ENCODE measurements at regions not wholly inside any gene's neighbourhood (a gene's known extent, or its start where the extent isn't known, plus 50 kb on each side); places are given as distances from the start of the nearest gene placed in this dataset.

GRCh38 chr1:220971221-220971620, 92.0 kb downstream of the HLX start:
- Histone ChIP-seq H4K20me1 (ENCODE audit: insufficient read depth) (no peaks in the 10 kb centered on the region), H3K4me1 (ENCODE audit: insufficient read depth) (peaks cover 11% of the 10 kb centered on the region; the same call in 1 of the 2 replicates), H3K36me3 (ENCODE audit: low read depth) (no peaks in the 10 kb centered on the region), H3K9ac (no peak overlapping the region), H3K79me2 (ENCODE audit: insufficient read depth) (no peaks in the 10 kb centered on the region), H3K9me2 (ENCODE audit: insufficient read depth) (no peaks in the 10 kb centered on the region), H3K9me3 (ENCODE audit: low read depth) (no peaks in the 10 kb centered on the region), H3K27ac (no peak overlapping the region), H3K4me2 (ENCODE audit: unreplicated experiment) (no peak overlapping the region), H3K4me3 (no peak overlapping the region), H3K27me3 (replicated peaks; ENCODE audit: insufficient read depth) (no peaks in the 10 kb centered on the region), H3F3A (ENCODE audit: insufficient read depth) (no peaks in the 10 kb centered on the region), H2AFZ (no peak overlapping the region)
- no peak for DNase-seq
- TF ChIP-seq EZH2 (IDR thresholded peaks at IDR 0.05; ENCODE audit: insufficient read depth, poor library complexity, severe bottlenecking) (no peak), EZH2phosphoT487 (IDR thresholded peaks at IDR 0.05; ENCODE audit: insufficient read depth, low read depth) (no peak)
- in situ Hi-C loops (cut with MboI): no loop called here
- WGBS, 2 experiments (ENCODE audit: low coverage in 1 of 2, low lambda C conversion rate in 2 of 2, missing lambda C conversion rate in 2 of 2): 93 to 96% methylated on average over 5 of the region's 5 CpGs

GRCh38 chr1:220974431-220974830, 95.2 kb downstream of the HLX start:
- H3K9me2 ChIP-seq (ENCODE audit: insufficient read depth): no peaks in the 10 kb centered on the region
- WGBS, 2 experiments (ENCODE audit: low coverage in 1 of 2, low lambda C conversion rate in 2 of 2, missing lambda C conversion rate in 2 of 2): 56 to 57% methylated on average over 1 of the region's 1 CpG
- no peak overlapping the region for H2AFZ ChIP-seq
- no peaks in the 10 kb centered on the region for H3K27me3 ChIP-seq (replicated peaks; ENCODE audit: insufficient read depth)
- TF ChIP-seq EZH2 (IDR thresholded peaks at IDR 0.05; ENCODE audit: insufficient read depth, poor library complexity, severe bottlenecking): no peak
- TF ChIP-seq EZH2phosphoT487 (IDR thresholded peaks at IDR 0.05; ENCODE audit: insufficient read depth, low read depth): no peak
- no peak overlapping the region for H3K4me2 ChIP-seq (ENCODE audit: unreplicated experiment)
- H3K27ac ChIP-seq: no peak overlapping the region
- in situ Hi-C loops (cut with MboI): no loop called here
- H3K36me3 ChIP-seq (ENCODE audit: low read depth): no peaks in the 10 kb centered on the region
- no peak for DNase-seq
- H3K9ac ChIP-seq: no peak overlapping the region
- no peaks in the 10 kb centered on the region for H3K9me3 ChIP-seq (ENCODE audit: low read depth)
- H3K4me1 ChIP-seq (ENCODE audit: insufficient read depth): no peaks in the 10 kb centered on the region
- no peaks in the 10 kb centered on the region for H3F3A ChIP-seq (ENCODE audit: insufficient read depth)
- H3K79me2 ChIP-seq (ENCODE audit: insufficient read depth): no peaks in the 10 kb centered on the region
- no peak overlapping the region for H3K4me3 ChIP-seq
- H4K20me1 ChIP-seq (ENCODE audit: insufficient read depth): no peaks in the 10 kb centered on the region

- Histone ChIP-seq H3K9me2 (ENCODE audit: insufficient read depth) (no peaks in the 10 kb centered on the region), H3K4me3 (no peak overlapping the region), H3K79me2 (ENCODE audit: insufficient read depth) (no peaks in the 10 kb centered on the region), H3F3A (ENCODE audit: insufficient read depth) (no peaks in the 10 kb centered on the region), H4K20me1 (ENCODE audit: insufficient read depth) (no peaks in the 10 kb centered on the region), H3K36me3 (ENCODE audit: low read depth) (no peaks in the 10 kb centered on the region), H3K27me3 (replicated peaks; ENCODE audit: insufficient read depth) (no peaks in the 10 kb centered on the region), H3K9ac (no peak overlapping the region), H2AFZ (peak overlapping the region; percentile 27; the same call in 1 of the 2 replicates), H3K9me3 (ENCODE audit: low read depth) (no peaks in the 10 kb centered on the region), H3K27ac (no peak overlapping the region), H3K4me1 (ENCODE audit: insufficient read depth) (no peaks in the 10 kb centered on the region), H3K4me2 (ENCODE audit: unreplicated experiment) (no peak overlapping the region)
- TF ChIP-seq EZH2phosphoT487 (IDR thresholded peaks at IDR 0.05; ENCODE audit: insufficient read depth, low read depth): no peak
- no peak for TF ChIP-seq EZH2 (IDR thresholded peaks at IDR 0.05; ENCODE audit: insufficient read depth, poor library complexity, severe bottlenecking)
- in situ Hi-C loops (cut with MboI): no loop called here
- 39 to 42% methylated on average over 3 of the region's 3 CpGs for WGBS, 2 experiments (ENCODE audit: low coverage in 1 of 2, low lambda C conversion rate in 2 of 2, missing lambda C conversion rate in 2 of 2)
- DNase-seq: peak; percentile 26
Observed at GRCh38 chr1:220976390-220976789, 97.1 kb downstream of the HLX start.

GRCh38 chr1:220979371-220979770, 100.1 kb downstream of the HLX start:
- H3K9me3 ChIP-seq (ENCODE audit: low read depth): no peaks in the 10 kb centered on the region
- H3K9me2 ChIP-seq (ENCODE audit: insufficient read depth): no peaks in the 10 kb centered on the region
- TF ChIP-seq EZH2 (IDR thresholded peaks at IDR 0.05; ENCODE audit: insufficient read depth, poor library complexity, severe bottlenecking): no peak
- no peak for TF ChIP-seq EZH2phosphoT487 (IDR thresholded peaks at IDR 0.05; ENCODE audit: insufficient read depth, low read depth)
- no peaks in the 10 kb centered on the region for H3K36me3 ChIP-seq (ENCODE audit: low read depth)
- DNase-seq: no peak
- no peak overlapping the region for H2AFZ ChIP-seq
- no peak overlapping the region for H3K9ac ChIP-seq
- H3K4me3 ChIP-seq: no peak overlapping the region
- no peak overlapping the region for H3K27ac ChIP-seq
- H3K79me2 ChIP-seq (ENCODE audit: insufficient read depth): no peaks in the 10 kb centered on the region
- 85 to 90% methylated on average over 3 of the region's 3 CpGs for WGBS, 2 experiments (ENCODE audit: low coverage in 1 of 2, low lambda C conversion rate in 2 of 2, missing lambda C conversion rate in 2 of 2)
- no peaks in the 10 kb centered on the region for H4K20me1 ChIP-seq (ENCODE audit: insufficient read depth)
- no peaks in the 10 kb centered on the region for H3K27me3 ChIP-seq (replicated peaks; ENCODE audit: insufficient read depth)
- no peaks in the 10 kb centered on the region for H3F3A ChIP-seq (ENCODE audit: insufficient read depth)
- in situ Hi-C loops (cut with MboI): no loop called here
- H3K4me2 ChIP-seq (ENCODE audit: unreplicated experiment): no peak overlapping the region
- no peaks in the 10 kb centered on the region for H3K4me1 ChIP-seq (ENCODE audit: insufficient read depth)

- WGBS, 2 experiments (ENCODE audit: low coverage in 1 of 2, low lambda C conversion rate in 2 of 2, missing lambda C conversion rate in 2 of 2): 82 to 85% methylated on average over 10 of the region's 10 CpGs
Observed at GRCh38 chr1:220982686-220983085, 103.4 kb downstream of the HLX start.

More at GRCh38 chr1:220982686-220983085, 103.4 kb downstream of the HLX start:
- no peak overlapping the region for H2AFZ ChIP-seq
- no peaks in the 10 kb centered on the region for H3K9me2 ChIP-seq (ENCODE audit: insufficient read depth)
- no peaks in the 10 kb centered on the region for H3K27me3 ChIP-seq (replicated peaks; ENCODE audit: insufficient read depth)
- H3K9ac ChIP-seq: no peak overlapping the region
- no peak overlapping the region for H3K4me2 ChIP-seq (ENCODE audit: unreplicated experiment)
- no peak overlapping the region for H3K27ac ChIP-seq
- H3K36me3 ChIP-seq (ENCODE audit: low read depth): no peaks in the 10 kb centered on the region
- H3K79me2 ChIP-seq (ENCODE audit: insufficient read depth): no peaks in the 10 kb centered on the region
- no peaks in the 10 kb centered on the region for H3K9me3 ChIP-seq (ENCODE audit: low read depth)
- no peaks in the 10 kb centered on the region for H4K20me1 ChIP-seq (ENCODE audit: insufficient read depth)
- in situ Hi-C loops (cut with MboI): no loop called here
- TF ChIP-seq EZH2phosphoT487 (IDR thresholded peaks at IDR 0.05; ENCODE audit: insufficient read depth, low read depth) (no peak), EZH2 (IDR thresholded peaks at IDR 0.05; ENCODE audit: insufficient read depth, poor library complexity, severe bottlenecking) (no peak)
- no peak for DNase-seq
- no peaks in the 10 kb centered on the region for H3F3A ChIP-seq (ENCODE audit: insufficient read depth)
- H3K4me1 ChIP-seq (ENCODE audit: insufficient read depth): no peaks in the 10 kb centered on the region
- H3K4me3 ChIP-seq: no peak overlapping the region
